HCT116 (cell line): ENCODE measurements at regions not wholly inside any gene's neighbourhood (a gene's known extent, or its start where the extent isn't known, plus 50 kb on each side); places are given as distances from the start of the nearest gene placed in this dataset.

ENCODE experiments used
- ATAC-seq: fragments of 200-7000 bp; cut with Tn5 transposase; 2 replicates; pipeline ENCODE4 v1.9.1; 2020; ENCODE audit warnings: mild to moderate bottlenecking, moderate library complexity
- BruUV-seq: library from RNA; stranded (reverse); fragments of 400-500 nt; replicated peaks from 2 replicates; lab custom pipeline; 2021; lab: Mats Ljungman, UMichigan
- CTCF ChIA-PET: fragments of 300-600 bp; sonication (Branson Sonifier 250); formaldehyde crosslinking; loops from one replicate; lab custom pipeline; 2021; ENCODE audit warnings: antibody characterized with exemption; lab: Charles Lee
- POLR2A ChIA-PET: fragments of 300-600, 350-600 bp; sonication (Branson Sonifier 250); formaldehyde crosslinking; loops from one replicate; lab custom pipeline; 2021; ENCODE audit warnings: antibody characterized with exemption; lab: Charles Lee
- RAD21 ChIA-PET, 2 experiments: fragments of 300-600 bp; sonication (Branson Sonifier 250); formaldehyde crosslinking; loops; one replicate each; lab custom pipeline; 2023; ENCODE audit warnings: low total read pairs in 2 of 2; ENCODE audit not compliant: uncharacterized antibody in 2 of 2, unreplicated experiment in 2 of 2, low non-redundant PET in 1 of 2; lab: Charles Lee
- DNase-seq: peaks from one replicate; pipeline ENCODE4 v3.0.0-alpha.2; 2010; ENCODE audit warnings: low read depth, low spot score
- H2AFZ ChIP-seq: fragments of 200-600 bp; shearing (Covaris generic), sonication (generic); 2 replicates; pipeline ENCODE4 v1.6.1; 2017; ENCODE audit warnings: low read depth, mixed run types, mixed read lengths, antibody characterized with exemption, low read length; ENCODE audit not compliant: poor library complexity, severe bottlenecking
- H3K27ac ChIP-seq: 2 replicates; pipeline ENCODE4 v1.5.1; 2012; ENCODE audit warnings: low read depth, low read length
- H3K27me3 ChIP-seq: fragments of 200-600 bp; sonication (generic); 2 replicates; pipeline ENCODE4 v1.6.1; 2016; ENCODE audit warnings: mixed run types, low read length, mixed read lengths; ENCODE audit not compliant: insufficient read depth
- H3K36me3 ChIP-seq, 2 experiments: fragments of 200-500 bp in 1 of 2; fragments of 200-600 bp in 1 of 2; sonication (Bioruptor generic) in 1 of 2; sonication (generic) in 1 of 2; 2 replicates each; pipeline versions ENCODE4 v1.5.1 to v1.6.1; 2014 to 2016; ENCODE audit warnings: low read length in 2 of 2, inconsistent platforms in 1 of 2, mixed read lengths in 1 of 2, mixed run types in 1 of 2; ENCODE audit not compliant: insufficient read depth in 2 of 2, control insufficient read depth in 1 of 2
- H3K4me1 ChIP-seq, 2 experiments: fragments of 200-600 bp in 1 of 2; sonication (generic) in 1 of 2; 2 replicates each; pipeline versions ENCODE4 v1.5.1 to v1.6.1; 2012 to 2017; ENCODE audit warnings: low read length in 2 of 2, inconsistent platforms in 1 of 2, mild to moderate bottlenecking in 1 of 2, mixed read lengths in 1 of 2, mixed run types in 1 of 2, moderate library complexity in 1 of 2; ENCODE audit not compliant: insufficient read depth in 2 of 2, control insufficient read depth in 1 of 2
- H3K4me2 ChIP-seq: fragments of 200-600 bp; sonication (generic); 2 replicates; pipeline ENCODE4 v1.6.1; 2017; ENCODE audit warnings: mixed run types, low read length, mixed read lengths
- H3K4me3 ChIP-seq, 2 experiments: fragments of 200-600 bp in 1 of 2; sonication (generic) in 1 of 2; replicated peaks in 1 of 2; 2 replicates each; pipeline ENCODE4 v1.5.1; 2011 to 2016; ENCODE audit warnings: low read length in 2 of 2, control low read depth in 1 of 2, low read depth in 1 of 2, mild to moderate bottlenecking in 1 of 2, mixed read lengths in 1 of 2, mixed run types in 1 of 2
- H3K79me2 ChIP-seq: fragments of 200-600 bp; sonication (generic); 2 replicates; pipeline ENCODE4 v1.6.1; 2017; ENCODE audit warnings: mild to moderate bottlenecking, mixed run types, low read length, moderate library complexity, mixed read lengths; ENCODE audit not compliant: insufficient read depth
- H3K9ac ChIP-seq: fragments of 200-600 bp; sonication (generic); 2 replicates; pipeline ENCODE4 v1.6.1; 2016; ENCODE audit warnings: low read length, mixed read lengths
- H3K9me2 ChIP-seq: fragments of 200-600 bp; sonication (generic), shearing (Covaris generic); 2 replicates; pipeline ENCODE4 v1.6.1; 2017; ENCODE audit warnings: mixed run types, mild to moderate bottlenecking, moderate library complexity; ENCODE audit not compliant: insufficient read depth
- H3K9me3 ChIP-seq, 2 experiments: fragments of 200-500 bp in 1 of 2; fragments of 200-600 bp in 1 of 2; sonication (Bioruptor generic) in 1 of 2; sonication (generic) in 1 of 2; 2 replicates each; pipeline ENCODE4 v1.6.1; 2014 to 2017; ENCODE audit warnings: low read length in 2 of 2, mixed read lengths in 2 of 2, inconsistent platforms in 1 of 2, low read depth in 1 of 2, mild to moderate bottlenecking in 1 of 2, mixed run types in 1 of 2, moderate library complexity in 1 of 2; ENCODE audit not compliant: control insufficient read depth in 1 of 2, insufficient read depth in 1 of 2
- H4K20me1 ChIP-seq: fragments of 200-600 bp; sonication (generic), shearing (Covaris generic); 2 replicates; pipeline ENCODE4 v1.6.1; 2017; ENCODE audit warnings: mixed run types, mild to moderate bottlenecking, moderate library complexity; ENCODE audit not compliant: insufficient read depth
- EGR1 ChIP-seq: IDR thresholded peaks from 2 replicates; pipeline ENCODE4 v1.6.1; 2012; ENCODE audit warnings: low read depth
- JUND ChIP-seq: IDR thresholded peaks from 2 replicates; pipeline ENCODE4 v1.6.1; 2012
- POLR2A ChIP-seq: IDR thresholded peaks from 2 replicates; pipeline ENCODE4 v1.7.0; 2011; ENCODE audit warnings: borderline replicate concordance; ENCODE audit not compliant: insufficient read depth, insufficient read length; ENCODE audit errors: extremely low read depth
- REST ChIP-seq: IDR thresholded peaks from 2 replicates; pipeline ENCODE4 v1.6.1; 2012; ENCODE audit warnings: low read depth
- SP1 ChIP-seq: IDR thresholded peaks from 2 replicates; pipeline ENCODE4 v1.6.1; 2012; ENCODE audit warnings: low read depth
- SRF ChIP-seq: IDR thresholded peaks from 2 replicates; pipeline ENCODE4 v1.6.1; 2012; ENCODE audit warnings: low read depth
- YY1 ChIP-seq: IDR thresholded peaks from 2 replicates; pipeline ENCODE4 v1.6.1; 2011; ENCODE audit warnings: low read length, low read depth, moderate library complexity, mild to moderate bottlenecking; ENCODE audit not compliant: insufficient replicate concordance; ENCODE audit errors: extremely low read depth
- ZNF274 ChIP-seq: fragments of 200-500 bp; sonication (Bioruptor generic); IDR thresholded peaks from 2 replicates; pipeline ENCODE4 v1.6.1; 2014; ENCODE audit warnings: mild to moderate bottlenecking, low read depth, low read length, inconsistent platforms
- intact Hi-C: fragments of 100-400 bp; cut with micrococcal nuclease; formaldehyde crosslinking; loops from 2 replicates; pipeline ENCODE4 v1.10.0; 2022

- BruUV-seq: no TSS peak
- 0 out of 4 replicates have a peak, but pooled peaks cover 0 to 3% of the 10 kb centered on the region in 2 experiments for H3K9me3 ChIP-seq
- intact Hi-C loops: no loop called here
- no peaks in the 10 kb centered on the region for H3K4me1 ChIP-seq
- H2AFZ ChIP-seq: no peak overlapping the region
- H3K4me3 ChIP-seq: no peak overlapping the region
- no peak overlapping the region for H3K27ac ChIP-seq
- H3K79me2 ChIP-seq: no peaks in the 10 kb centered on the region
- no peak for ATAC-seq
- H3K36me3 ChIP-seq: no peaks in the 10 kb centered on the region
- ChIA-PET POLR2A (no interaction called here), RAD21 (no interaction called here), CTCF (no interaction called here)
- no peak overlapping the region for H3K4me2 ChIP-seq
- DNase-seq: no peak
- no peak overlapping the region for H3K9ac ChIP-seq
- no peaks in the 10 kb centered on the region for H3K9me2 ChIP-seq
- H3K27me3 ChIP-seq: no peaks in the 10 kb centered on the region
- no peaks in the 10 kb centered on the region for H4K20me1 ChIP-seq
- no peak for TF ChIP-seq REST
- TF ChIP-seq SRF: no peak
- TF ChIP-seq EGR1: no peak
- TF ChIP-seq POLR2A: no peak
These were observed 332.6 kb upstream of the TBX18 start for GRCh38 chr6:85096976-85097375.

GRCh38 chr6:85092226-85092625 is 327.8 kb upstream of the TBX18 start:
- Histone ChIP-seq H3K27me3 (no peaks in the 10 kb centered on the region), H2AFZ (no peak overlapping the region), H3K79me2 (no peaks in the 10 kb centered on the region), H3K27ac (no peak overlapping the region), H3K9ac (no peak overlapping the region), H3K4me3 (no peak overlapping the region), H3K9me3 (no peaks in the 10 kb centered on the region), H3K36me3 (no peaks in the 10 kb centered on the region), H3K4me1 (no peaks in the 10 kb centered on the region), H4K20me1 (no peaks in the 10 kb centered on the region), H3K4me2 (no peak overlapping the region), H3K9me2 (no peaks in the 10 kb centered on the region)
- POLR2A ChIA-PET: no interaction called here
- ATAC-seq (no peak), DNase-seq (no peak)
- BruUV-seq: no TSS peak
- intact Hi-C loops: no loop called here
- CTCF ChIA-PET: no interaction called here
- no peak for TF ChIP-seq SP1
- no peak for TF ChIP-seq POLR2A
- TF ChIP-seq ZNF274: no peak
- TF ChIP-seq JUND: no peak
- TF ChIP-seq REST: no peak
- no peak for TF ChIP-seq YY1
- RAD21 ChIA-PET: no interaction called here
